Stimulated activated naive CD8-positive, alpha-beta T cell treated with anti-CD3 and anti-CD28 coated beads, Interleukin-15, Interleukin-2, amounts not matched to agents 100 U/mL and 50 U/mL, for 24 hours (primary cell): ENCODE measurements at regions not wholly inside any gene's neighbourhood (a gene's known extent, or its start where the extent isn't known, plus 50 kb on each side); places are given as distances from the start of the nearest gene placed in this dataset.

ENCODE experiments used
- ATAC-seq: fragments of 150-1000 bp; cut with Tn5 transposase; one replicate; pipeline ENCODE4 v1.10.0; 2021
- DNase-seq: peaks from one replicate; pipeline ENCODE4 v3.0.0; 2021

DNA sequence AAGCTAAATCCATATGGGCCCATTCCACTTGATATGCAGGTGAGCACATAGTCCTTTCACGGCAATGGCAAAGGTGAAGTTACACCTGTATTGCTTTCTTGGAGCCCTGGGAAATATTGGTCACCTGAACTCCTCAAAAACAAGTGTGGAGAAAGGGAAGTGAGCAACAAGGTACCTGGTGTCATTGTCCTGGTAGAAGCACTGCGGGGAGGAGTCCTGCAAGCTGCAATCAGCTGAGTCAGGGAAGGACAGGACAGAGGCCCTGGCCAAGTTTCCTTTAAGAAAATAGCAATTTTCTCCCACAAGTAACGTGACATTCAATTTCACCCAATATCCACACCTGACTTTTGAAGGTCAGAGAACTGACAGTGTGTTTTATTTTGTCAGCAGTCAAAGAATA lies 389.1 kb downstream of the IRS2 start:
- no peak for ATAC-seq
- DNase-seq = no peak

DNA sequence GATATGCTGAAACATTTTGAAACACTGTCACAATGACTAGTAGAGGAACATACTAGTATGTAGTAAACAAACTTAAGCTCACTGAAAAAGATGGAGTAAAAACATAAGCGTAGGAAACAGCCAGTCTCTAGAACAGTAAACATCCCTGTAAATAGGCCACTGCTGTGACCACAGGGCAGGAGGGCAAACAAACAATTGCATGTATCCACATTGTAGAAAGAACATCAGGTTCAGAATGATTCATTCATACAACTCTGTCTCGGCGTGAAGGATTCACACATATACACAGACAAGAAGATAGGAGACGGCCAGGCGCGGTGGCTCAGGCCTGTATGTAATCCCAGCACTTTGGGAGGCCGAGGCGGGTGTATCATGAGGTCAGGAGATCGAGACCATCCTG lies 390.1 kb downstream of the IRS2 start:
- DNase-seq (no peak), ATAC-seq (no peak)

DNA sequence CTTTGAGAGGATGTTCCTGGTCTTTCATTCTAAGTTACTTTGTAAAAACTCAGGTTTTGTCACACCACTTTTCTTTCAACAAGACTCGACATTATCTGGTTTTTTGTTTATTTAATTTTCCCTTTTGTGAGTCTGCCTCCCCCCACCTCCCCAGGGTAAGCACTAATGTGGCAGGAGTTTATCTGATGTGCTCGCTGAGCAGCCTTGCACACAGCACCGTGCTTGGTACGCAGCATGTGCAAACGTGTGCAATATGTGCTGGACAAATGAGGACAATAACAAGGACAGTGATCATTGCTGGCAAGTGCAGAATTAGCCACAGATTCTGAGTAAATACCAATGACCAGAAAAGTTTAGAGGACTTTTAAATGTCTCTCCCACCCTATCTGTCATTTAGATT lies 391.4 kb downstream of the IRS2 start:
- DNase-seq (no peak), ATAC-seq (no peak)

DNA sequence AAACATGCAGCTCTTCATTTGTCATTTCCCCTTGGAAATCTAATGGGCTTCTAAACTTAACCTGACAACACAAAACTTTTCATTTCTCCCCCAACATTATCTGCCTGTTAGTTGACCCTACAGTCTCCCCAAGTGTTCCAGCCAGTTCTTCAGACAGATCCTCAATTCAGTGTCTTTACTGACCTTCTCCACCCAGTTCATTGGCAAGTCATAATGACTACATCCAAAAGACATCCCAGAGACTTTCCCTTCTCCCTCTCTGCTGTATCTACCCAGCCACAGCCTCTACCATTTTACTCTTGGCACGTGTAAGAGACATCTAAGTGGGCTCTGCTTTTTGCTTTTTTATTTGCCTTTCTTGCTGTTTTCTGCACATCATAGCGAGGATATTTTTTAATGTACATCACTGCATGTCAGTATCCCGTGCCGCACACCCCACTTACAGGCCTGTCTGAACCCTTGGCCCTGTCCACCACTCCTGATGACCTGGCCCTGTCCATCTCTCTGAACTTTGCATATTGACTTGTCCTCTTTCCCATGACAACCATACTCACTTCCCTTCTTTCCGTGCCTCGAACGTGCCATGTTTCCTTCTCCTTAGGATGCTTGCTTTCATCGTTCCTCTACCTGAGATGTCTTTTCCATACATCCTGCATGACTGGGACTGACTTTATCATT lies 391.9 kb downstream of the IRS2 start:
- ATAC-seq = no peak
- DNase-seq = no peak

DNA sequence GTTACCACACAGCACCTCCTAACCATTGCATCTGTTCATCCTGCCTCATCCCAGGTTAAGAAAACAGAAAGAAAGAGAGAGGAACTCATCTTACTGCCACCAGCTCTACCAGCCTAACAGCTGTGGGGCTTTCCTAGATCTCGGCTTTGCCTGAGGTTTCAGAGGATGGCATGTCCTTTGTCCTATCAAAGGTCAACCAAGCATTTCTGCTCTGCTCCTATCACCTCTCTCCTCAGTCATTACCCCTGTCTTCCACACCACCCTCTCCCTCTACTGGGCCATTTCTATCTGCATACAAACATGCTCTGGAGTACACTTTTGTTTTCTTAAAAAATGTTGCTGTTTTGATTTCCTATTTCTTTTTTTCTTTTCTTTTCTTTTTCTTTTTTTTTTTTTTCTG lies 393.3 kb downstream of the IRS2 start:
- no peak for DNase-seq
- no peak for ATAC-seq

DNA sequence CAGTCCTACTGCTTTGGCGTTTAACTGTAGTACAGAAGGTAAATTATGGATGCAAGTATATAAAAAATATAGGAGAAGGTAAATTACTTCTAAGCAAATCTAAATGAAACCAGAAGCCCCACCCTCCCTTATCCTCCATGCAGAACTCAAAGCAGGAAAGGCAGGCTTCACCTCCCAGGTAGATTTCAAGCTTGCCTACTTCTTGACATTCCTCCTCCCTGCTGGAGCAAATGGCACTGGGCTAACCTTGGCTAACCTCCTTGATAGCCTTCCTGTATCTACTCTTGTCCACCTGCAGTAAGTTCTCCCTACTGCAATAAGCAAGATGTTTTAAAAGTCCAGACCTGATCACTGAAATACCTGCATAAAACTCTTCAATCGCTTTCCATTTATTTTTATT lies 396.0 kb downstream of the IRS2 start:
- no peak for ATAC-seq

DNA sequence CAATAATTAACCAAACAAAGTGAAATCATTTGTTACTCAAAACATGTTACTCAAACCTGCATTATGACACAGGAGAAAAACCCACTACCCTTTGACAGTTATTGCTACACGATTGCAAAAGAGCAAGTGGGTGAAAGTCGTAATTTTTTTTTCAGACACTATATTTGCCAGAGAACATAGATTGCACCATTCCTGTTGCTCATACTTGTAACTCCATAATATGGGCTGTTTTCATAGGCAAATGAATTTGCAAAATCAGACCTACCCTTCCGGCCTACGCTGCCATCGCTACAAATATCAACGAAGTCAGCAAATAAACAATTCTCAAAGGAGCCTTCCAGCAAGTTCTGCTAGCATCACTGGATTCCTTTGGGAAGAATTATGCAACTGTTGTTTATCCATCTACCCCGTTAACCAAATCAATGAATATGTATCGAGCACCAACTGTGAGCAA lies 396.5 kb downstream of the IRS2 start:
- ATAC-seq (no peak), DNase-seq (no peak)

More for the DNA sequence above, 396.0 kb downstream of the IRS2 start:
- DNase-seq = no peak

DNA sequence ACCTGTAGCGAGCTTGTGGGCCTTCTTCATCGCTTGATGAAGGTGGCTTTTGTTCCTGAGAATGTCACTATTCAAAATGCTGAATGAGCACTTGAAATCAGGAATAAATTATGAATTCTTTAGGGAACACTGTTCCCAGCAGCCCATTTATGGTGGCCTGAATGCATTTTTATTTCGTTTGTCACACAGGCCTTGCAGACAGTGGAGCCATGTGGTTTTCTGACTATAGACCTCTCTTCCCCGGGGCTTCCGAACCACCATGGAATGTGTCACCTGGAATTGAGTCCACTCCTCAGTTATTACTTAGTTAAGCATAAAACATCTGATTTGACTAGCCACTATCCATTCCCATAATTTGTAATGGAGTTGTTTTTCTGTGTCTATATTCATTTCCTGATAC lies 396.9 kb downstream of the IRS2 start:
- ATAC-seq = no peak
- no peak for DNase-seq

DNA sequence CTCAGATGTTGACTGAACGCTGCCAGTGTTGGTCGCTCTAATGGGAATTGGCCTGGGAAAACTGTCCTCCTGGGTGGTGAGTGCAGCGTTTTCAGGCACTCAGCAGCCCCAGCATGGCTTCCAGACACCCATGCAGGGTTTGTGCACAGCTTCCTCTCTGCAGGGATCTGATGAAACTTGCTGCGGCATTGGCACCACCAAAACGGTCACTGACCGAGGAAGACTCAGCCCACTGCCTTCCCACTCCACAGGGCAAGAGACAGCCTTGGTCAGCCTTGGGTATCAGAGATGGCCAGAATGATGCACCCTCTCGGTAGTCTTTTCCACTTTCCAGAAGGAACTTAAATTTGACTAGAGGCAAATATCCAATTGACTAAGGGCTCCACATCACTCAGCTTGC lies 398.9 kb downstream of the IRS2 start:
- ATAC-seq = no peak
- DNase-seq = no peak

DNA sequence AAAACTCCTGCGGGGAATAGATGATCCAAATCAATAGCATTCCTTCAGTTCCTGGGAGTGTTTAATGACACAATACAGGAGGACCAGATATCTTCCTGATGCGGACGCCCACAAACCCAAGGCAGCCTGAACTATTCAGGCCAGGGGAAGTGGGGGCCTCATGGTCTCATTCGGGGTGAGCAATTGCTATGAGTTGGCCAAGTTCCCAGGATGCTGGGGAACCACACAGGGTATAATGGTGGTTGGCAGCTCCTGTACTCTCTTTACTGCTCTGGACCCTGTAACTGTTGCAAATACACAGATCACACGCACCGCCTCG lies 401.2 kb downstream of the IRS2 start:
- DNase-seq = no peak
- no peak for ATAC-seq

DNA sequence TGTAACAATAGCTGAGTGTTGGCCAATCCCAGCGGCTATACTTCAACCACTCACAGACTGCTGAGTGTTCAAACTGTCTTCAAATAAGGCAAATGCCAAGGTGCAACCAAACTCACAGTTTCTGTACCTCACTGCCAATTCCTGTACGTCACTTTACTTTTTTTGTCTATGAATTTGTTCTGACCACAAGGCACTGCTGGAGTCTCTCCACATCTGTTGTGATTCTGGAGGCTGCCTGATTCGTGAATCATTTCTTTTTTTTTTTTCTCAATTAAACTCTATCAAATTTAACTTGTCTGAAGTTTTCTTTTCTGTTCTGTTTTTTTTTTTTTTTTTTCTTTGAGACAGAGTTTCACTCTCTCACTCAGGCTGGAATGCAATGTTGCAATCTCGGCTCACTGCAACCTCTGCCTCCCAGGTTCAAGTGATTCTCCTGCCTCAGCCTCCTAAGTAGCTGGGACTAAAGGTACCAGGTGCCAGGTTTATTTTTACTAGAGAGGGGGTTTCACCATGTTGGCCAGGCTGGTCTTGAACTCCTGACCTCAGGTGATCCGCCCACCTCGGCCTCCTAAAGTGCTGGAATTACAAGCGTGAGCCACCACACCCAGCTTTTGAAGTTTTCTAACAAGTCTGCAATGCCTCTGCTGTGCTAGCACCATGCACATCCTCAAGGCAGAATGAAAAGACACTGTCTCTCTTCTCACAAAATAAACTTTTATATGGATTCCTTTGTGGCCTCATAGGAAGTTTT lies 401.7 kb downstream of the IRS2 start:
- DNase-seq = no peak
- ATAC-seq = no peak

DNA sequence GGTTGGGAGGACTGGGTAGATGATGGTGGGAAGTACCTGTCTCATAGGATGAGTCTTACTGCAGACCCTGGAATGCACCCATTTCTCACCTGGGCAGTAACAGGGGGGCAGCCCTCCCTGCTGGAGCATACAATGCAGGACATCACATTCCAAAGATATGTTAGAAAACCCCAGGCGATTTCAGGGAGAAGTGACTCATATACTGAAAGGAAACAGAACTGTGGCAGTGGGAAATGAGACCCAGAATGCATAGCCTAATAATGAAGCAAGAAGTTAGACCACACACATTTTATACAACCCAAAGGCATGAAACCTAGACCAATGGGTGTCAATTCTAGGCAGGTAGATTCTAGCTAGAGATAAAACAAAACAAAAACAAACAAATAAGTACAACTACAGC lies 402.7 kb downstream of the IRS2 start:
- ATAC-seq = no peak
- no peak for DNase-seq

DNA sequence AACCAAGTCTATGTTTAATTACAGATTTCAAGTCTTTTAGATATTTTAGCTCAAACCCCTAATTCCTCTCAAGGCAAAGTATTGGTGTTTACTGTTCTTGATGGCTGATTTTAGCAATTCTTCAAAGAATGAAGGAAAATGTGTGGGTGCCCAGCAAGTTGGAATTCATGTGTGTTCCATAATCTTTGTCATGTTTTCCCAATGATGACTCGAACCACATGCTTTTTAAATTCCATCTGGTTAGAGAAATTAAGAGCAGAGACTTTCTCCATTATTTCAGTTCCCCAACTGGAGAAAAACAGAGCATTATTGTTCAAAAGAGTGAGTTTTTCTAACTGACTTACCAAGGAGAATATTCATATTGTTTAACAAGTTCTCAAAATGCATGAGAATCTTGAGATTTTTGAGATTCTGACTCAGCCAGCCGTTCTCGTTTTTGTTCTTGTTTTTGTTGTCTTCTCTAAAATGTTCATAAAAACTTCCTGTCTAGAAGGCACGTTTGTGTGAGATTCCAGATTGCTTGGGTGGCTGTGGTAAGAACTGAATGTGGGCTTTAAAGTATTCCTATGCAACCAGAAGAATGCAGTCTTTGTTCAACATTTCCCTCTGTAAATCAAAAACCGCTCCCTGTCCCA lies 404.7 kb downstream of the IRS2 start:
- no peak for DNase-seq
- ATAC-seq = no peak

DNA sequence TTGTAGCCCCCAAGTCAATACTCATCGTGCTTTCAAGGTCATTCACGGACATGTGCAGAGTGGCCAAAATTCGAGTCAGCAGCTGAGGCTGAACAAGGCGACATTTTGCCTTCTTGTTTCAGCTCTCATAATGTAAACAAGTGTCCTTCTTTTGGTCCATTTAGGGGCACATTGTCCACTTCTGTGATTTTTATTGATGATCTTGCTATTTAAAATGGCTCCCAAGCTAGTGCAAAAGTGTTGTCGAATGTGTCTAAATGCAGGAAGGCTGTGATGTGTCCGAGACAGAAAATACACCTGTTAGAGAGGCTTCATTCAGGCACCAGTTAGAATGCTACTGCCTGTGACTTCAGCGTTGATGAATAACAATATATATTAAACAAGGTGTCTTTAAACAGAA lies 405.9 kb downstream of the IRS2 start:
- ATAC-seq = no peak
- no peak for DNase-seq

DNA sequence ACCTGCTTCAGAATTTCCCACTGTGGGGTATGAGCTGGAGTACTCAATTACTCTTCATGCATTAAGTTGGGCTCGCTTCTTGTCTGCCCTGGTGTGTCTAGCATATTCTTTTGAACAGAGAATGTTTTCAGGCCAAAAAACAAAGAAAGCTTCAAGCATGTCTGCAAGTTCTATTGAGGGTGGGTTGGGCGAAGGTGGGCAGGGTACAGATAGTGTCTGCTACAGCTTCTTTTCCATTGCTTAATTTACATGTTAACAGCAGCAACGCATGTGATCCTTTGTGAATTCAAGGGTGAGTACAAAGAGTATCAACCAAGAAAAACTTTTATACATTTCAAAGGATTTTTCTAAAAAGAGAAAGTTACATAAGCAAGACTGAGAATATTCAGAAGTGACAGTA lies 406.5 kb downstream of the IRS2 start:
- ATAC-seq (no peak), DNase-seq (no peak)

DNA sequence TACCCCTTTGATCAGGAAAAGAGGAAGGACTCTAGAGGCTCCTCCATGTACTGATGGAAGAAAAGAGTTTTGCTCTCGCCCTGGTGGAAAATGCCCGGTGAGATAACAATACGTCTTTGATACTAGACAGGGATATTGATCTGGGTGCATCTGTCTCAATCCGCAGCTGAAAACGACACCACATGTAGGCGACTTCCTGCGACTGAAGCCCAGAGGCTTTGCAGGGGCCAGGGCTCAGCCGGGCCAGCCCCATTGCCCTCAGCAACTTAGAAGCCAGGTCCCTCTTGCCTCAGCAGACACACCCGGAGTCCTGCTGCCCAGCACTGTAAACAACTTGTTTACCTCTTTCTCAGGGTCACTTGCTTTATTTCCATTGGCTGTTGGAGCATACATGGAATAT lies 409.4 kb downstream of the IRS2 start:
- no peak for ATAC-seq
- DNase-seq = no peak

DNA sequence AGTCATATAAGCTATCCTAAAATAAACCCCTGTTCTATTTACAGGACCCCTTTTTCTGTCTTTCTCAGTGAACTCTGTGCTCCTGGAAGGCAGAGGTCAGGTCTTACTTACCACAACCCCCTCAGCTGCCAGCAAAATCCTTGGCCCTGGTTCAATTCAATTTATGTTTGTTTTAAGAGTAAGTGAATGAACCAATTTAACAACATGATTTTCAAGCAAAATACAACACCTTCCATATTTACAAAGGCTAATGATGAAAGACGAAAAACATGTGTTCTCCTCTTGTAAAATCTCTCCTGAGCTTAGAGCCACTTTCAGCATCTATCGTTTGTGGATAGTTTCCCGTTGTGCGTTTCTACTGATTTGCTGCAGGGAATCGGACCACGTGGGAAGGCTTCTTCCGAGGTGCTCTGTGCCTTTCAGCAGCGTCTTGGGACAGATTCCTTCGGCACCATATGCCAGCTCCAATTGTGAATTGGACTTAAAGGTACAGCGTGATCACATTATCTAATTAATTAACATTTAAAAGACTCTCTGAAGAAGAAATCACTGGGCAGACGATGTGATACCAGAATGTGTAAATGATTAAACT lies 411.7 kb downstream of the IRS2 start:
- DNase-seq = no peak
- no peak for ATAC-seq

DNA sequence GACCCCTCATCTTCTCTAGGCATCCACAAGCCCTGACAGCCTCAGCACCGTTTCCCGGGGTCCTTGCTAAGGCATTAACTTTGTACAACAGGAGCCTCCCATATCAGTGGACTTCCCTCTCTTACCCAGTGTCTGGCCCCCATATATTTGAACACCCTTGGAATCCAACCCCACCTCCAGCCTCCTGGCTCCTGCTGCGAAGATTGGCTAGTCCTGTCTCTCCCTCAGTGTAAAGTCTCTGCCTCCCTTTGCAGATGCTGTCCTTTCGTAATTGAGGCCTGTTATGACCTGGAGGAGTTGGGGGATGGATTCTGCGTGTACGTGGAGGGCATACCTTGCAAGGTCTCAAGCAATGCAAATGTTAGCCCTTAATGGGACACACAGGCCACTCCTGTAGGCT lies 413.7 kb downstream of the IRS2 start:
- no peak for DNase-seq

DNA sequence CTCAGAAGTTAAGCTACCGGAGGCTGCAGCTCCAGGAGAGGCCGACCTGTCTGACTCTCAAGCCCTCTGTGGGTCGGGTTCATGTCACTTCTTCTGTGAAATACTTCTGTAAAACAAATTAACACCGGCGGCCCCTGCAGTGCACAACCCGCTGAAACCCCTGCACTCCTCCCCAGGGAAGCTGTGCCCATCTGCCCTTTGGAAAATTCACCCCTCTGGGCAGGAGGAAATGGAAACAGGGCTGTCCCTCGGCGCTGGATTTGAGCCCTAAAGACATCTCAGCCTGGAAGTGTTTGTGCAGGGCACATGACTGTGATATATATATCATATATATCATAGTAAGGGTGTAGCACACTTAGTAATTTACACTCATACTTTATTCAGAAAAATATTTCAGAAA lies 415.3 kb downstream of the IRS2 start:
- no peak for DNase-seq
- ATAC-seq = no peak

More for the DNA sequence above, 413.7 kb downstream of the IRS2 start:
- no peak for ATAC-seq

DNA sequence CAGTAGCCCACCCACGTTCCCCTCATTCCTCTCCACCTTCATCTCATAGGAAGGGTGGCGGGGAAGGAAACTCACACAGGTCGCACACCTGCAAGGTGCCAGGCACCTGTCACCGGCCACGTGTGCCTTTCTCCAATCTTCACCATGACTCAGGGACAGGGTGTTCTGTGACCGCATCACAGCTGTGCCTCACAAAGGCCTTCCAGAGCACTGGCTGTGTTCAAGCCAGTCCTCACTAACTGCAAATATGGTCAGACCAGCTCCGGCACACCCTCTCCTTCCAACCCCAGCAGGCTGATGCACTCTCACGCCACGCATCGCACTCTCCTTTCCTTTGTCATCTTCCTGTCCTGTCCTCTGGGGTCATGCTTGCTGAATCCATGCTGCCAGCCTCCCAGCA lies 415.9 kb downstream of the IRS2 start:
- ATAC-seq = no peak
- no peak for DNase-seq

DNA sequence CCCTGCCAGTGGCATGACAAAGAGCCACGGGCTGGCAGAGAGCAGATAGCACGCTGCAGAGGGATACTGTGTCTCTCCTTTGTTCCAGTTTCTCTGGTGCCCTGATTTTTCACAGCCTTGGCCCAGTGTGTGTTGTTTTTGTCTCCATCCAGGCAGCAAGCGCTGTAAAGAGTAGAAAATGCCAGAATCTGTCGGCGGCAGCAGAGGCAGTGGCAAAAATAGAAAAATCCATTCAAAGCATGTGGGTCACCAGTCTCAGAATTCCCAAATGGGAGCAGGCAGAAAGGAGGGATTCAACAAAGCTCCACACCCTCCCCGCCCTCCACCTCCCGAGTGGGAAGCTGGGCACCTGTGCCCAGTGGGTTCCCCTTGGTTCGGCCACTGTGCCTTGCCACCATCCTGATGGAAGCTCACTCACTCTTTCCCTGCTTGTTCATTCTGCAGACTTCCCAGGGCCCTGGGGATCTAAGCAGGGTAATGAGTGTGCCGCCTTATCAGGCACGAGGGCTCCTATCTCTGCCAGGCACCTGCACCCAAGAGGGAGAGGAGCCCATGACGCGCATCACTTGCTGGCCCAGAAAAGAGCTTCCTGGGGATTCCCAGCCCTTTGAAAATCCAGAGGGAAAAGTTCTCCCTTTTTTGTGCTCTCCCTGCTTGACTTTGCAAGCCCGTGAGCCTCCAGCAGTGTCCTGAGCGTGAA lies 416.9 kb downstream of the IRS2 start:
- no peak for ATAC-seq
- no peak for DNase-seq

DNA sequence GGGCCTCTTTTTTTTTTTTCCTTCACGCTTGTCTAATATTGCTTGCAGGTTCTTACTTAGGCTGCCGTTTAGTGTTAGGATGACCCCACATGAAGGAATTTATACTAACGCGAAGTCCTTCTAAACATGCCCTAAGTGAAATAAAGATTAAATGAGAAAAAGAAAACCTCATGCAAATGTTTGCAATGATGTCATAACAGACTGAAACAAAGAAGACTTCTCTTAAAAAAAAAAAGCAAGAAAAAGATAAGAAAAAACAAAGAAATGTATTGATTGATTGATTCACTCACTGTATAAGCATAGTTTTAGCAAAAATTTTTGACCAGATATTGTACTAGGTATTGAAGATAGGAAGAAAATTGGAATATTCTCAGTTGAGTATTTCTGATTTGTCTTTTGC lies 418.2 kb downstream of the IRS2 start:
- no peak for DNase-seq
- no peak for ATAC-seq

DNA sequence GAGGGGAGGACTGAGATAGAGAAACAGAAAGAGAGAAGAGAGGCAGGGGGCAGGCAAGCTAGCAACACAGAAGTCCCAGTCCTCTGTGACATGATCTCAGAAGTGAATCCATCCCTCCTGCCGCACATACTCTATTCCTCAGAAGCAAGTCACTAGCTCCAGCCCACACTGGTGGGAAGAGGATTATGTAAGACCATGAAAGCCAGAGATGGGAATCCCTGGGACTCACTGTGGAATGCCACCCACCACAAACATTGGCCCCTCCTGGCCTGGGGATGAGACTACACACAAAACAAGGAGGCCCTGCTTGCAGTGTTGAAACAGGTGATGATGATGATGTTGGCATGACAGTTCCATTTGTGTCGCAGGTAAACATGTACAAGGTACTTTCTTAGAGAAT lies 419.9 kb downstream of the IRS2 start:
- DNase-seq (no peak), ATAC-seq (no peak)
